Endothelial cell of umbilical vein (primary cell): ENCODE measurements at regions not wholly inside any gene's neighbourhood (a gene's known extent, or its start where the extent isn't known, plus 50 kb on each side); places are given as distances from the start of the nearest gene placed in this dataset.
"Not testable (repeated sequence)": the region's sequence is repeated elsewhere in the genome, so short reads cannot be mapped to it uniquely, and the experiment has no call there.

ENCODE experiments used
- BruUV-seq: library from RNA; stranded (reverse); fragments of 400-500 nt; replicated peaks from 2 replicates; lab custom pipeline; 2021; lab: Mats Ljungman, UMichigan
- CTCF ChIA-PET: fragments of 300-600, 350-600 bp; sonication (Branson Sonifier 250); formaldehyde crosslinking; loops from one replicate; lab custom pipeline; 2021; ENCODE audit warnings: antibody characterized with exemption, inconsistent platforms; lab: Charles Lee
- POLR2A ChIA-PET: fragments of 300-600, 350-600 bp; sonication (Branson Sonifier 250); formaldehyde crosslinking; loops from one replicate; lab custom pipeline; 2021; ENCODE audit warnings: antibody characterized with exemption, inconsistent platforms; lab: Charles Lee
- DNase-seq: peaks from one replicate; pipeline ENCODE4 v3.0.0-alpha.2; 2011; ENCODE audit warnings: low read depth, low spot score
- FAIRE-seq: peaks from 2 replicates; lab custom pipeline; 2011; peaks lifted over from hg19 to GRCh38; lab: Jason Lieb, UNC
- H2AFZ ChIP-seq: 2 replicates; pipeline ENCODE4 v1.6.0; 2012; ENCODE audit warnings: low read depth, low read length, control low read depth, inconsistent platforms
- H3K27ac ChIP-seq: 2 replicates; pipeline ENCODE4 v1.5.1; 2011; ENCODE audit warnings: low read depth, mild to moderate bottlenecking, control low read depth, low read length, moderate library complexity; ENCODE audit not compliant: insufficient read depth
- H3K27me3 ChIP-seq, 2 experiments: 2 replicates each; pipeline versions ENCODE4 v1.6.0 to v1.6.1; 2011; ENCODE audit warnings: low read length in 2 of 2, mixed read lengths in 1 of 2; ENCODE audit not compliant: control insufficient read depth in 2 of 2, insufficient read depth in 2 of 2
- H3K36me3 ChIP-seq, 2 experiments: 2 replicates in 1 of 2; 3 replicates in 1 of 2; pipeline ENCODE4 v1.5.1; 2011; ENCODE audit warnings: low read length in 2 of 2, mild to moderate bottlenecking in 1 of 2, moderate library complexity in 1 of 2; ENCODE audit not compliant: control insufficient read depth in 2 of 2, insufficient read depth in 2 of 2; ENCODE audit errors: extremely low read depth in 1 of 2
- H3K4me1 ChIP-seq: 3 replicates; pipeline ENCODE4 v1.5.1; 2011; ENCODE audit warnings: mild to moderate bottlenecking, low read length; ENCODE audit not compliant: control insufficient read depth, insufficient read depth; ENCODE audit errors: extremely low read depth
- H3K4me2 ChIP-seq: 2 replicates; pipeline ENCODE4 v1.6.1; 2011; ENCODE audit warnings: low read length, control low read depth, mixed read lengths; ENCODE audit not compliant: insufficient read depth
- H3K4me3 ChIP-seq, 3 experiments: fragments of 200-600 bp in 1 of 3; sonication (generic), shearing (Covaris generic) in 1 of 3; replicated peaks in 1 of 3; 2 replicates each; pipeline ENCODE4 v1.5.1; 2011 to 2016; ENCODE audit warnings: control low read depth in 3 of 3, low read length in 3 of 3, mild to moderate bottlenecking in 2 of 3, inconsistent platforms in 1 of 3, low read depth in 1 of 3, moderate library complexity in 1 of 3; ENCODE audit not compliant: insufficient read depth in 1 of 3
- H3K79me2 ChIP-seq: 2 replicates; pipeline ENCODE4 v1.6.0; 2012; ENCODE audit warnings: low read length, inconsistent platforms; ENCODE audit not compliant: control insufficient read depth, insufficient read depth
- H3K9ac ChIP-seq: replicated peaks from 2 replicates; pipeline ENCODE3; 2011; ENCODE audit warnings: low read length, control low read depth; ENCODE audit not compliant: insufficient read depth; ENCODE audit errors: extremely low read depth
- H3K9me1 ChIP-seq: replicated peaks from 3 replicates; pipeline ENCODE4 v1.6.0; 2011; ENCODE audit warnings: mild to moderate bottlenecking, low read length; ENCODE audit not compliant: control insufficient read depth, insufficient read depth; ENCODE audit errors: extremely low read depth
- H3K9me3 ChIP-seq: replicated peaks from 2 replicates; pipeline ENCODE4 v1.5.1; 2012; ENCODE audit warnings: low read length, inconsistent platforms; ENCODE audit not compliant: control insufficient read depth, insufficient read depth
- H4K20me1 ChIP-seq: replicated peaks from 2 replicates; pipeline ENCODE3; 2011; ENCODE audit warnings: mild to moderate bottlenecking, low read length; ENCODE audit not compliant: control insufficient read depth, insufficient read depth; ENCODE audit errors: extremely low read depth
- CTCF ChIP-seq, 2 donors: IDR thresholded peaks; 1 replicate in 1 of 2; 2 replicates in 1 of 2; pipeline ENCODE4 v1.5.1; 2011; ENCODE audit warnings: low read length in 2 of 2, mild to moderate bottlenecking in 2 of 2, moderate library complexity in 2 of 2, control low read depth in 1 of 2, inconsistent platforms in 1 of 2, low read depth in 1 of 2; ENCODE audit not compliant: insufficient read depth in 1 of 2; ENCODE audit errors: extremely low read depth in 1 of 2
- EZH2 ChIP-seq: IDR thresholded peaks from 2 replicates; pipeline ENCODE4 v1.6.1; 2012; ENCODE audit warnings: borderline replicate concordance, low read depth, mild to moderate bottlenecking, moderate library complexity, low read length, inconsistent platforms; ENCODE audit not compliant: severe bottlenecking
- FOS ChIP-seq: IDR thresholded peaks from 2 replicates; pipeline ENCODE4 v1.6.1; 2011; ENCODE audit warnings: mild to moderate bottlenecking, low read length, moderate library complexity, borderline replicate concordance; ENCODE audit not compliant: insufficient read depth
- GATA2 ChIP-seq: IDR thresholded peaks from 2 replicates; pipeline ENCODE4 v1.7.0; 2011; ENCODE audit warnings: low read depth, mild to moderate bottlenecking, moderate library complexity, mixed read lengths, low read length; ENCODE audit not compliant: insufficient read length, insufficient read depth
- JUN ChIP-seq: IDR thresholded peaks from 2 replicates; pipeline ENCODE4 v1.6.1; 2011; ENCODE audit warnings: borderline replicate concordance, low read depth; ENCODE audit not compliant: insufficient read length, insufficient read depth
- MAX ChIP-seq: IDR thresholded peaks from 2 replicates; pipeline ENCODE4 v1.6.1; 2011; ENCODE audit not compliant: insufficient read depth, insufficient read length
- MYC ChIP-seq: IDR thresholded peaks from one replicate; pipeline ENCODE4 v1.6.1; 2011; ENCODE audit warnings: mild to moderate bottlenecking, low read depth, low read length
- POLR2A ChIP-seq: IDR thresholded peaks from 2 replicates; pipeline ENCODE4 v1.6.1; 2012; ENCODE audit warnings: low read depth, mild to moderate bottlenecking, control low read depth, low read length
- POLR2AphosphoS5 ChIP-seq: IDR thresholded peaks from 2 replicates; pipeline ENCODE4 v1.6.1; 2012; ENCODE audit warnings: low read depth, mild to moderate bottlenecking, control low read depth, low read length, moderate library complexity; ENCODE audit not compliant: insufficient read depth
- dilution Hi-C: fragments of 300-500 bp; cut with MboI; formaldehyde crosslinking; loops from one replicate; pipeline ENCODE4 v1.15.0; 2019; ENCODE audit warnings: low sequenced_read_pairs; ENCODE audit not compliant: extremely low pct_ligation_motif_present
- intact Hi-C: fragments of 100-400 bp; cut with micrococcal nuclease; formaldehyde crosslinking; loops from one replicate; pipeline ENCODE4 v1.10.0; 2022

- no peaks in the 10 kb centered on the region for H3K36me3 ChIP-seq
- no peak for DNase-seq
- no peaks in the 10 kb centered on the region for H3K27me3 ChIP-seq
- no peak overlapping the region for H3K9ac ChIP-seq
- no peaks in the 10 kb centered on the region for H3K9me1 ChIP-seq
- H3K4me2 ChIP-seq, result no peak overlapping the region
- H2AFZ ChIP-seq, result no peak overlapping the region
- no peak overlapping the region for H3K27ac ChIP-seq
- TF ChIP-seq FOS, result no peak
- TF ChIP-seq GATA2, result no peak
- TF ChIP-seq EZH2, result no peak
- TF ChIP-seq CTCF (IDR thresholded peaks at IDR 0.05; ENCODE audit: extremely low read depth in 1 of 2, insufficient read depth in 1 of 2, low read depth in 1 of 2, low read length in 2 of 2), result no peak
- TF ChIP-seq POLR2A, result no peak
- no peak for TF ChIP-seq MAX
- no peak for TF ChIP-seq MYC
- TF ChIP-seq POLR2AphosphoS5, result no peak
- no peak for TF ChIP-seq JUN
- BruUV-seq, result no TSS peak
- no peak for FAIRE-seq
- dilution Hi-C loops, result no loop called here
- no peaks in the 10 kb centered on the region for H3K4me1 ChIP-seq
- intact Hi-C loops, result no loop called here
- H4K20me1 ChIP-seq, result no peaks in the 10 kb centered on the region
- no peaks in the 10 kb centered on the region for H3K9me3 ChIP-seq
- POLR2A ChIA-PET, result no interaction called here
- H3K4me3 ChIP-seq, result no peak overlapping the region
- H3K79me2 ChIP-seq, result no peaks in the 10 kb centered on the region
- CTCF ChIA-PET, result no interaction called here
These were observed 170.0 kb upstream of the SLC16A7 start for GRCh38 chr12:59425798-59426197.

GRCh38 chr12:59424666-59425065 lies 171.2 kb upstream of the SLC16A7 start:
- H3K4me3 ChIP-seq, H3K27ac ChIP-seq, H2AFZ ChIP-seq, H3K9me3 ChIP-seq, H3K36me3 ChIP-seq, H3K79me2 ChIP-seq, H4K20me1 ChIP-seq, intact Hi-C loops, DNase-seq, H3K4me2 ChIP-seq, POLR2A ChIA-PET, dilution Hi-C loops, H3K9me1 ChIP-seq, BruUV-seq, FAIRE-seq, H3K9ac ChIP-seq, H3K4me1 ChIP-seq, H3K27me3 ChIP-seq: not testable (repeated sequence)
- CTCF ChIA-PET, result interaction anchor here (1.8 kb wide), 1 partner anchor 21 kb away, joined by 7 read pairs; no protein-coding TSS in a partner anchor
